T-helper 1 cell treated with Interleukin-12 subunit alpha and Interleukin-12 subunit beta and Interleukin-4 antibody, amounts not matched to agents 30 μg/mL and 1 μg/mL, for 36 hours (primary cell): ENCODE measurements at regions not wholly inside any gene's neighbourhood (a gene's known extent, or its start where the extent isn't known, plus 50 kb on each side); places are given as distances from the start of the nearest gene placed in this dataset.

ENCODE experiments used
- H3K27ac Mint-ChIP-seq: one replicate; pipeline ENCODE4 v1.8.0; 2021; ENCODE audit warnings: mild to moderate bottlenecking, mixed read lengths
- H3K27me3 Mint-ChIP-seq: one replicate; pipeline ENCODE4 v1.8.0; 2021; ENCODE audit warnings: low read depth, mixed read lengths
- H3K36me3 Mint-ChIP-seq: one replicate; pipeline ENCODE4 v1.8.0; 2021; ENCODE audit warnings: low read depth, mixed read lengths
- H3K4me1 Mint-ChIP-seq: one replicate; pipeline ENCODE4 v1.8.0; 2021; ENCODE audit warnings: low read depth, mixed read lengths
- H3K4me3 Mint-ChIP-seq: one replicate; pipeline ENCODE4 v1.8.0; 2021; ENCODE audit warnings: mild to moderate bottlenecking, moderate library complexity, mixed read lengths
- H3K9me3 Mint-ChIP-seq: one replicate; pipeline ENCODE4 v1.8.0; 2021; ENCODE audit warnings: mixed read lengths

DNA sequence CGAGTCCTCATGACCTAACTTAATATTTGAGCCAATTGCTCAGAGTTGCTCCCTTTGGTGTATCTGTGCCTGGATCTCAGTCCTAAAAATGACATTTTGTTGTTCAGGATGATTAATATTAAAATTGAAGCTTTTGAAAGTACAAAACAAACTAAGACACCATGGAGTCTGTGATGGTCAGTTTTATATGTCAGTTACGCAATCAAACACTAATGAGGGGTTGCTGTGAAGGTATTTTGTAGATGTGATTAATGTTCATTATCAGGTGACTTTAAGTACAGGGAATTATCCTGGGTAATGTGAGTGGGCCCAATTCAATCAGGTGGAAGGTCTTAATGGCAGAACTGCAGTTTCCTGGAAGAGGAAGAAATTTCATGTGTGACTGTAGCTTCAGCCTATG is 546.7 kb downstream of the REEP3 start:
- H3K4me1 Mint-ChIP-seq, result no peaks in the 10 kb centered on the region
- no peaks in the 10 kb centered on the region for H3K27me3 Mint-ChIP-seq
- H3K4me3 Mint-ChIP-seq, result no peak overlapping the region

GRCh38 chr10:64070241-64070640 is 549.0 kb downstream of the REEP3 start:
- Mint-ChIP-seq H3K27me3 (no peaks in the 10 kb centered on the region), H3K4me1 (no peaks in the 10 kb centered on the region), H3K27ac (no peak overlapping the region), H3K36me3 (no peaks in the 10 kb centered on the region), H3K4me3 (no peak overlapping the region), H3K9me3 (no peaks in the 10 kb centered on the region)

More for the DNA sequence above, 546.7 kb downstream of the REEP3 start:
- Mint-ChIP-seq H3K27ac (no peak overlapping the region), H3K9me3 (no peaks in the 10 kb centered on the region), H3K36me3 (no peaks in the 10 kb centered on the region)

DNA sequence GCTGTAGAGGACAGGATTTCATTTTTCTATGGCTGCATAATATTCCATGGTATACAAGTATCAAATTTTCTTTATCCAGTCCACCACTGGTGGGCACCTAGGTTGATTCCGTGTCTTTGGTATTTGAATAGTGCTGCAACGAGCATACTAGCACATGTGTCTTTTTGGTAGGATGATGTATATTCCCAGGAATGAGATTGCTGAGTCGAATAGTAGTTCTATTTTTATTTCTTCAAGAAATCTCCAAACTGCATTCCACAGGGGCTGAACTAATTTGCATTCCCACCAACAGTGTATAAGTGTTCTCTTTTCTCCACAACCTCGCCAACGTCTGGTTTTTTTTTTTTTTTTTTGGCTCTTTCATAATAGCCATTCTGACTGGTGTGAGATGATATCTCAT is 550.0 kb downstream of the REEP3 start:
- Mint-ChIP-seq H3K9me3 (no peaks in the 10 kb centered on the region), H3K36me3 (no peaks in the 10 kb centered on the region), H3K27me3 (no peaks in the 10 kb centered on the region), H3K4me1 (no peaks in the 10 kb centered on the region), H3K4me3 (no peak overlapping the region), H3K27ac (no peak overlapping the region)

- no peak overlapping the region for H3K27ac Mint-ChIP-seq
Measured at GRCh38 chr10:64075604-64076003, 554.4 kb downstream of the REEP3 start.

GRCh38 chr10:64076322-64076940 is 555.2 kb downstream of the REEP3 start:
- Mint-ChIP-seq H3K9me3 (no peaks in the 10 kb centered on the region), H3K36me3 (no peaks in the 10 kb centered on the region), H3K4me3 (no peak overlapping the region), H3K4me1 (no peaks in the 10 kb centered on the region), H3K27ac (no peak overlapping the region), H3K27me3 (no peaks in the 10 kb centered on the region)

More at GRCh38 chr10:64075604-64076003, 554.4 kb downstream of the REEP3 start:
- Mint-ChIP-seq H3K4me1 (no peaks in the 10 kb centered on the region), H3K4me3 (no peak overlapping the region), H3K27me3 (no peaks in the 10 kb centered on the region), H3K9me3 (no peaks in the 10 kb centered on the region), H3K36me3 (no peaks in the 10 kb centered on the region)

GRCh38 chr10:64079341-64079740 is 558.1 kb downstream of the REEP3 start:
- Mint-ChIP-seq H3K9me3 (no peaks in the 10 kb centered on the region), H3K27ac (no peak overlapping the region), H3K4me1 (no peaks in the 10 kb centered on the region), H3K36me3 (no peaks in the 10 kb centered on the region), H3K27me3 (no peaks in the 10 kb centered on the region), H3K4me3 (no peak overlapping the region)

DNA sequence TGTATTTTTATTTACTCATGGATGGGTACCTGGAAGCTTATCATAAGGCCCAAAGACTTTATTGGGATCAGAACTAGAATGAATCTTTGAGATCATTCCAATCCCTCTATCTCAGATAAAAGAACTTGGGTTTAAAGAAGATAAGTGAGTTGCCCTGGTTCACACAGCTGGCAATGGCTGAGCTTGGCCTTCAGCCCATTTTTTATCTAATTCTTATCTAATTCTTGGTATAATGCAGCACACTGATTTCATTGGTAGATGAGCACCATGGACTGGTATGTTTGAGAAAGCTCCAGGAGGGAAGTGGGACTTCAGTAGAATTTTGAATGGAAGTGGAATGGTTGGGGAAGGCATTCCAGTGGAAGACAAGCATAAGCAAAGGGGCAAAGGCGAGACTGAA is 558.9 kb downstream of the REEP3 start:
- no peak overlapping the region for H3K27ac Mint-ChIP-seq
- no peak overlapping the region for H3K4me3 Mint-ChIP-seq
- H3K4me1 Mint-ChIP-seq, result no peaks in the 10 kb centered on the region
- no peaks in the 10 kb centered on the region for H3K9me3 Mint-ChIP-seq
- no peaks in the 10 kb centered on the region for H3K27me3 Mint-ChIP-seq
- H3K36me3 Mint-ChIP-seq, result no peaks in the 10 kb centered on the region

DNA sequence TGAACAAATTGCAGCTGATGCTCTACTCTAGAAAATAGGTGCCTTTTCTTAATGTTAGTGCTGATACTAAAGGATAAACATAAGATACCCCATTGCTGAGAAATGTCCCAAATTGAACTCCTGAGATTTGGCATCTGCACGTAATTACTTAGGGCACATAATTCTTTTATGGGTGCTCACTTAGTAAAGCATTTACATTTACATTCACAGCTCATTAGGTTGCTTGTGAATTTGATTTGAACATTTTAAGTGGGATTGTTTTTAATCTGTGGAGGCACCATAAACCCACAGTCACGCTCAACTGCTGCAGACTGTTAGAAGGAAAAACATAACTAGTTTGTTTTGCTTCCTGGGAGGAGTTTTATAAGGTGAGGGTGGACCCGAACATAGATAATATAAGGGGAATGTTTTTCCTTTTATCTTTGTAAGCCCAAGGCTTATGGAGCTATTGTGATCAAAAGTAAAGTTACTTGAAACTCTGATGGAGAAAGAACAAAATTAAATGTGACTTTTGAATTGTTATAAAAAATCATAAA is 560.8 kb downstream of the REEP3 start:
- Mint-ChIP-seq H3K4me3 (no peak overlapping the region), H3K9me3 (no peaks in the 10 kb centered on the region), H3K4me1 (no peaks in the 10 kb centered on the region), H3K27ac (no peak overlapping the region), H3K27me3 (no peaks in the 10 kb centered on the region), H3K36me3 (no peaks in the 10 kb centered on the region)

GRCh38 chr10:64086083-64086767 is 565.0 kb downstream of the REEP3 start:
- no peaks in the 10 kb centered on the region for H3K27me3 Mint-ChIP-seq
- H3K27ac Mint-ChIP-seq, result no peak overlapping the region
- no peaks in the 10 kb centered on the region for H3K9me3 Mint-ChIP-seq
- H3K36me3 Mint-ChIP-seq, result no peaks in the 10 kb centered on the region
- H3K4me1 Mint-ChIP-seq, result no peaks in the 10 kb centered on the region
- no peak overlapping the region for H3K4me3 Mint-ChIP-seq

DNA sequence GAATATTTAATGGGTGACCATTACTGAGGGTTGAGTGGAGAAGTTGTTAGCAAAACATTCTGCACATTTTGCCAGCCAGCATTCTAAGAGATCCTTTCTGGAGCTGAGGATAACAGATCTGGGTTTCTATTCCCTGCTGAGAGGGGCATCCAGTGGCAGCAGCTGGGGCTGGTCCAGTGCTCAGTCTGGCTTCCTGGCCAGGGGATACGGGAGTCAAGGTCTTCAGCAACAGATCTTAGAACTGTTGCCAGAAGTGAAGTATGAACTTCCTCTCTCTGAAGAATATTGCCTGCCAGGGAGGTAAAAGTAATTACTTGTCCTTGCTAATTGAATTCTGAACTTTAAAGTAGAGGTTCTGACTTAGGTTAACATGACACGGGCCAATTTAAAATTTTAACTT is 568.4 kb downstream of the REEP3 start:
- no peaks in the 10 kb centered on the region for H3K9me3 Mint-ChIP-seq
- H3K27ac Mint-ChIP-seq, result no peak overlapping the region
- H3K27me3 Mint-ChIP-seq, result no peaks in the 10 kb centered on the region
- no peaks in the 10 kb centered on the region for H3K4me1 Mint-ChIP-seq
- no peaks in the 10 kb centered on the region for H3K36me3 Mint-ChIP-seq
- no peak overlapping the region for H3K4me3 Mint-ChIP-seq

DNA sequence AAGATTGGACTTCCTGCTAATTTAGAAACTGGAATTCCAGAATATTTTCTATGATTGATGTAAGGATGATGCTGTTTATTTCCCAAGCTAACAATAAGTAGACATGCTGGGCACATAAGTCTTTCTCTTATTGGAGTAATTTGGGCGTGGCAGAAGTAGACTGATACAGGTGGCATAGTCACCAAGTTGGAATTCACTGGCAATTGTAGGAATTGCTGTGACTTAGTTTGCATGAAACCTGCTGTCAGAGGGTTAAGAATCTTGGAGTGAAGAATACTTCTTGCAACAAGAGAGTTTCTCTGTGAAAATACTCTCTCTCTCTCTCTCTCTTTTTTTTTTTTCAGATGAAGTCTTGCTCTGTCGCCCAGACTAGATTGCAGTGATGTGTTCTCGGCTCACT is 569.7 kb downstream of the REEP3 start:
- Mint-ChIP-seq H3K9me3 (no peaks in the 10 kb centered on the region), H3K4me3 (no peak overlapping the region), H3K36me3 (no peaks in the 10 kb centered on the region), H3K27me3 (no peaks in the 10 kb centered on the region), H3K4me1 (no peaks in the 10 kb centered on the region), H3K27ac (no peak overlapping the region)

GRCh38 chr10:64091897-64092296 is 570.7 kb downstream of the REEP3 start:
- no peaks in the 10 kb centered on the region for H3K9me3 Mint-ChIP-seq
- H3K27me3 Mint-ChIP-seq, result no peaks in the 10 kb centered on the region
- H3K36me3 Mint-ChIP-seq, result no peaks in the 10 kb centered on the region
- no peaks in the 10 kb centered on the region for H3K4me1 Mint-ChIP-seq
- H3K27ac Mint-ChIP-seq, result no peak overlapping the region
- no peak overlapping the region for H3K4me3 Mint-ChIP-seq

DNA sequence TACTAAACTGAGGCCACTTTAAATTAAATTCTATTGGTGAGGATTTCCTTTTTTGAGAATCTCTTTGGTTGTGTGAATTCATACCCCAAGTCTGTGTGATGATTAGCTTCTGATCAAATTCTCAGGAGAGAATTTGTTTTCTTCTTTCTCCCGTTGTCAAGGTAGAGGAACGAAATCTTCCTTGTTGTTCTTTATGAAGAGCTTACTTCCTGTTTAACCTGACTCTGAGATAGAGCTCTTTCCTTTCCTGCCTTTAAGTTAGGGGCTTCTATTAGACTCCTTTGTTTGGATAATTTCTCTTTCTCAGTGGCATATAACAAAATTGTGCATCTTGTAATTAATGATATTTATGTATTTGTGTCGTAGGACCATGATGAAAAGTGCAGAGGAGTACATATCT is 572.1 kb downstream of the REEP3 start:
- Mint-ChIP-seq H3K27ac (no peak overlapping the region), H3K36me3 (no peaks in the 10 kb centered on the region), H3K4me3 (no peak overlapping the region), H3K9me3 (no peaks in the 10 kb centered on the region), H3K4me1 (no peaks in the 10 kb centered on the region), H3K27me3 (no peaks in the 10 kb centered on the region)

DNA sequence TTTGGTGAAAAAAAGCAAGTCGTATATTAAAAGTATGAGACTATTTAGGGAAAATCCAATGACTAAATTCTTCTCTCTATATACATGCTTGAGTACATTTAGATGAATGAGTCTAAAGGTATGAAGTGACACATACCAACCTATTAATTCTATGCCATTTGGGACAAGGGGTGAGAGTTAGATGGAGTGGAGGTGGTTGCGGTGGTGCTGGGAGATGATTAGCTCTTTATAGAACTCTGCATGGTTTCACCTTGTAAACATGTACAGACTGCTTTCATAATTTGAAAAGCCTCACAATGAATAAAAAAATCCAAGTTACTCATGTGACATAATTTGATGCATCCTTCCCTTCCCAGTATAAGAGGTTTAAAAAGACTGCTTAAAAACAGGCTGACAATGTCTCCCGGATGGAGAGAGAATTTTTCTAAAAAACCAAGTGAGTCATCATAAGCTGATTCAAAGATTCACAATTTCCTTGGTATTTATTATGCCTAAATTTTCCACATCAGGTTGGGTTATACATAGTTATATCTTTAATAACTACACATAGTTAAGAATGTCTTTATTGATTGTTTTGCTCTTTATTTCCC is 572.8 kb downstream of the REEP3 start:
- H3K4me3 Mint-ChIP-seq, result no peak overlapping the region
- no peaks in the 10 kb centered on the region for H3K9me3 Mint-ChIP-seq
- H3K36me3 Mint-ChIP-seq, result no peaks in the 10 kb centered on the region
- no peaks in the 10 kb centered on the region for H3K4me1 Mint-ChIP-seq
- no peak overlapping the region for H3K27ac Mint-ChIP-seq
- no peaks in the 10 kb centered on the region for H3K27me3 Mint-ChIP-seq

GRCh38 chr10:64096941-64097340 is 575.7 kb downstream of the REEP3 start:
- no peaks in the 10 kb centered on the region for H3K4me1 Mint-ChIP-seq
- no peaks in the 10 kb centered on the region for H3K36me3 Mint-ChIP-seq
- no peaks in the 10 kb centered on the region for H3K9me3 Mint-ChIP-seq
- no peak overlapping the region for H3K4me3 Mint-ChIP-seq
- no peak overlapping the region for H3K27ac Mint-ChIP-seq
- H3K27me3 Mint-ChIP-seq, result no peaks in the 10 kb centered on the region
